GM06990 (cell line): ENCODE measurements at regions not wholly inside any gene's neighbourhood (a gene's known extent, or its start where the extent isn't known, plus 50 kb on each side); places are given as distances from the start of the nearest gene placed in this dataset.

Experiments
- DNase-seq: peaks from one replicate; pipeline ENCODE4 v3.0.0-alpha.2; 2011; ENCODE audit not compliant: insufficient read length; ENCODE audit errors: extremely low read depth
- H3K27me3 ChIP-seq: replicated peaks from 2 replicates; pipeline ENCODE4 v1.6.0; 2011; ENCODE audit warnings: low read length; ENCODE audit not compliant: control insufficient read depth, insufficient read depth
- H3K36me3 ChIP-seq: 2 replicates; pipeline ENCODE4 v1.5.1; 2011; ENCODE audit warnings: low read length; ENCODE audit not compliant: control insufficient read depth, insufficient read depth
- H3K4me3 ChIP-seq: replicated peaks from 2 replicates; pipeline ENCODE4 v1.5.1; 2011; ENCODE audit warnings: low read depth, mild to moderate bottlenecking, control low read depth, low read length
- CTCF ChIP-seq: IDR thresholded peaks from 2 replicates; pipeline ENCODE4 v1.5.1; 2011; ENCODE audit warnings: low read length, control low read depth, mild to moderate bottlenecking, inconsistent platforms; ENCODE audit not compliant: insufficient read depth, poor library complexity, severe bottlenecking

DNA sequence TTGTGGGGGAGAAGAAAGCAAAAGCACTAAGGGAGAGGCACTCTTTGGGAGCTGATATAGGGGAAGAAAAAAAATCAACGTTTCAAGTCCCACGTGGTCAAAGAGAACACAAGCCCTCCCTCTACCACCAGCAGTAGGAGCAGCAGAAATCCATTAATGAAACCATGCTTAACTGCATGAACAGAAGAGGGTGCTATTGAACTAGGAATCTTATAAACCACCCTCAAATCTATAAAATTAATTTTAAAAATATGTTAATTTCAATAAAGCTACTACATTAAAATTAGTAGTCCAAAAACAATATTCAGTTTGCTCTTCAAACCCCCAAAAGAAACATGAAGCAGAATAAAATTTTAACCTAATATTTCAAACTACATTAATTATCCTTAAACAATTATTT, 147.8 kb downstream of the TMEM18 start:
- H3K4me3 ChIP-seq = no peak overlapping the region
- H3K36me3 ChIP-seq = no peaks in the 10 kb centered on the region
- DNase-seq = no peak
- peak; percentile 26 for TF ChIP-seq CTCF
- no peaks in the 10 kb centered on the region for H3K27me3 ChIP-seq

GRCh38 chr2:527581-527980, 149.6 kb downstream of the TMEM18 start:
- Histone ChIP-seq H3K36me3 (no peaks in the 10 kb centered on the region), H3K4me3 (no peak overlapping the region), H3K27me3 (no peaks in the 10 kb centered on the region)
- TF ChIP-seq CTCF = no peak
- no peak for DNase-seq

GRCh38 chr2:526918-527317, 150.3 kb downstream of the TMEM18 start:
- TF ChIP-seq CTCF = no peak

DNA sequence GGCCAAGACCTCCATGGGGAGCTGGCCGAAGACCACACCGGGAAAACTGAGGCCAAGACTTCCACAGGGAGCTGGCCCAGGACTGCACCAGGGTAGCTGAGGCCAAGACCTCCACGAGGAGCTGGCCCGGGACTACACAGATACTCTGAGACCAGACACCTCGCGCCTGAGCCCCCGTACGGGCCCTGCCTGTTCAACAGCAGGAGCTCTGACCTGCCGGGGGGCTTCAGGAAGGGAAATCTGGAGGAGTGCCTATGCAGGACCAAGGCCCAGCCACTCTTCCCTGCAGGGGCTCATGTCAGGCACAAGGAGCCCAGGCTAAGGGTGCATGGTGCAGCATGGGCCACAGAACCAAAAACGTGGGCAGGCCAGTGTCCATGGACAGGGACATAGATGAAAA, 151.6 kb downstream of the TMEM18 start:
- Histone ChIP-seq H3K27me3 (no peaks in the 10 kb centered on the region), H3K4me3 (no peak overlapping the region)
- TF ChIP-seq CTCF = no peak

More at GRCh38 chr2:526918-527317, 150.3 kb downstream of the TMEM18 start:
- H3K27me3 ChIP-seq = no peaks in the 10 kb centered on the region
- no peak overlapping the region for H3K4me3 ChIP-seq
- H3K36me3 ChIP-seq = no peaks in the 10 kb centered on the region
- DNase-seq = no peak

GRCh38 chr2:525021-525420, 152.2 kb downstream of the TMEM18 start:
- no peak for TF ChIP-seq CTCF
- Histone ChIP-seq H3K27me3 (no peaks in the 10 kb centered on the region), H3K4me3 (no peak overlapping the region), H3K36me3 (no peaks in the 10 kb centered on the region)
- no peak for DNase-seq

More for the DNA sequence above, 151.6 kb downstream of the TMEM18 start:
- DNase-seq = no peak
- no peaks in the 10 kb centered on the region for H3K36me3 ChIP-seq

DNA sequence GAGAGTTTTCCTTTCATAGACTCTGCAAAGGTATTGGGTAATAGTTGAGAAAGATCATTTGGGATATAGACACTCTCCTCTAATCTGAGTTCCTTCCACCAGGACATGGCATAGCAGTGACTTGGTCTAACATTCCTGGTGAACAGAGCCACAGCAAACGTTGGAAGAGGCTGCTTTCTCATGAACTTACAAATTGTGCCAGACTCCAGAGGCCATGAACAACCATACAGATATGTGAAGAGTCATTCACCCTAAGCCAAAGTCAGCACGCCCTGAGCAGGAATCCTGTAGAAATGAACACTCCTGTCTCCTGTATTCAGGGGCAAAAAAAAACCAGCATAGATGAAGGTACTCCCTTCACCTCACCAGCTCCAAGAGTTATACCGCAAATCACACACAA, 152.8 kb downstream of the TMEM18 start:
- TF ChIP-seq CTCF = no peak
- DNase-seq = no peak
- Histone ChIP-seq H3K36me3 (no peaks in the 10 kb centered on the region), H3K4me3 (no peak overlapping the region), H3K27me3 (no peaks in the 10 kb centered on the region)
